GM21619 (cell line): ENCODE measurements at regions not wholly inside any gene's neighbourhood (a gene's known extent, or its start where the extent isn't known, plus 50 kb on each side); places are given as distances from the start of the nearest gene placed in this dataset.
A peak's percentile ranks its signal among the peaks of the same experiment; 100 is the strongest.

Source experiments
- ATAC-seq: cut with Tn5 transposase; IDR thresholded peaks from one replicate; pipeline ENCODE4 v1.9.1; 2021; ENCODE audit not compliant: unreplicated experiment

DNA sequence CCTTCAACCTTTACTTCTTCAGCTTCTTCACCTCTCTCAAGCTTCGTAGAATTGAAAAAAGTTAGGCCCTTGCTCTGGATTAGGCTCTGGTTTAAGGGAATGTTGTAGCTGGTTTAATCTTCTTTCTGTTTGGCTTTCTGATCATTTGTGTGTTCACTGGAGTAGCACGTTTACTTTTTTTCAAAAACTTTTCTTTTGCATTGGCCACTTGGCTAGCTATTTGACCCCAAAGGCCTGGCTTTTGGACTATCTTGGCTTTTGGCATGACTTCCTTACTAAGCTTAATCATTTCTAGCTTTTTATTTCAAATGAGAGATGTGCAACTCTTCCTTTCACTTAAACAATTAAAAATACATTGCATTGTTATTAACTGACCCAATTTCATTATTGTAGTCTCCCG lies 1154.8 kb upstream of the ZEB2 start:
- ATAC-seq, result no peak

DNA sequence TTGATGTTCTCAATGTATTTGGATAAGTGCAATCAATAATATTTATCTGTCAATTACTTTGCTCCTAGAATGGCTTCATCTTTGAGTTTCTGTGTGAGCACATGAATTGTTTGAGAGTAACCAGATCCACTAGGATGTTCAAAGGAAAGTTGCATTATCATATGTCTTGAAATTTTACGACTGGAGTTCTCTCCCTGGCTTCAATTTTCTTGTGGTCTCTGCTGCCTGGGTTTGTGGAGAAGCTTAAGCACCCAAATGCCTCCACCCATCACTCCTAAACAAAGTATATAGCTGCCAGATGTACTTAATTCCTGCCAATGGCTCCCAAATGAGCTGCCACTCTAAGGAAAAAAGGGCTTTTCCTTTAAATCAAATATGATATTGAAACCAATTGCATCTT lies 1149.4 kb upstream of the ZEB2 start:
- no peak for ATAC-seq

DNA sequence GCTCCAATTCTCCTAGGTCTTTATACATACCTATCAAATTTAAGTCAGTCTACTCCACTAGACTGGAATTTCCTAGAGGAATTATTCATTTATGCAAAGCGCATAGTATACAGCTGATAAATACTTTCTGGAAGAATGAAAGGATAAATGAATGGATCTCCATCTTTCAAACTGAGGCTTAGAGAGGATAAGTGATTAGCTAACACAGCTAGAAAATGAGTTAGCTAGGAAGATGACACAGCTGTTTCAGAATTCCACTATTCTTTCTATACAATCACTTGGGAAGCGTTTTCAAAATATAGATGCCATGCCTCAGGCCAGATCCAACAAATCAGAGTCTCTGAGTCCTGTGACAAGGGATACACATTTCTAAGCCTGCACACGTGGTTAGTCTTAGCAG lies 1146.6 kb upstream of the ZEB2 start:
- ATAC-seq, result no peak

DNA sequence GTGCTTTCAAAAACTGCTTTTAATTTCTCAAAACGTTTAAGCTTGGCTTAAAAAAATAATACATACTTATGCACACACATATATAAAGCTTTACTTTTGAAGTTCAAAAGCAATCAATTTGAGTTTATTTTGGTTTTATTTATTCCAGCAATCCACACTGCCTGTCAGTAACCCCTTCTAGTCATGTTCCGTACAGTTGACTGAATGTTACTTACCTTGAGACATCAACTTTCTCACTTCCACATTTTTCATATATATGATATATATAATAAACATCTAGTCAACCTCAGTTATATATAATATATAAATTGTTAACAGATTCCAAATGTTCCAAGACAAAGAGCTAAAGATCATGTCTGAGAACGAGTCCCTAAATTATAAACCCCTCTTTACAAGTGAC lies 1137.3 kb upstream of the ZEB2 start:
- no peak for ATAC-seq

DNA sequence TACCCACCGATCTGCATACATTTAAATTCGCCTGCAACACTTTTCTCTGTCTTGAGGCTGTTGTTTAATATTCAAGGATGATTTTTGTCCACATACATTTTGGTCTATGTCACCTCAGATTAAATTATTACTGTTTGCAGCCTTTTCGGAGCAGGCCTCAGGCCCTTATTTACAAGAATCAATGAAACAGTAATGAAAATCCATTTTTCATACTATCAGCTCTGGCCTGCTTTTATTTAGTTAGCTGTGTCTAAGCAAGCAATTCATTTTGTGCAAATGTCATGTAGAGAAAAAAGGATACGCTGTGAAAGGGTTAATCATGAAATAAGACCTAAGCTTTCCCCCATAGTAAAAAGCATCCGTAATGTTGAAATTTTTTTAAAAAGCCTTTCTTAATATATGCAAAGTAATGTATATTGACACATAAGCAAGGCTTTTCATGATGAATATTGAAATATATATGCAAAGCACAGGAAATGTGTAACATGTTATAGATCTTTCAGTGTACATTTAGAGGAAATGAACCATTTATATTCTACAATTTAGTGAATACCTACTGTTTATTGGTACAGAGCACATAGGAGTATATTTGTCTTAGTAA lies 1135.3 kb upstream of the ZEB2 start:
- no peak for ATAC-seq

DNA sequence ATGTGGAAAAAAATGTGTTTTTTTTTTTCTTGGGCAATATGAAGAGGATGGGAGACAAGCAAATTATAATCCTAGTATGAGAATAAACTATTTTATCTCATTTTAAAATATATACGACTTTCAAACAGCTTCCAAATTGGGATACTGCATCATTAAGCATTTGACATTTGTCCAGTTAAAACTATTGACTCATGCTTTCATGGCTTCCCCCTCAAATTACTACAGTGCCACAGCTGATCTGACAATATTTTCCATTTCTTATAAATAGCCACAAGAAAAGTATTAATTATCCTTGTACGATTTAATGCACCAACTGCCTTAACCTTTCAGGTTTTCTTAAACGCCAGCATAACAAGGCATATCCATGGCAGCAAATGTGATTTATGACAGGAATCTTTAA lies 1134.8 kb upstream of the ZEB2 start:
- ATAC-seq, result no peak

DNA sequence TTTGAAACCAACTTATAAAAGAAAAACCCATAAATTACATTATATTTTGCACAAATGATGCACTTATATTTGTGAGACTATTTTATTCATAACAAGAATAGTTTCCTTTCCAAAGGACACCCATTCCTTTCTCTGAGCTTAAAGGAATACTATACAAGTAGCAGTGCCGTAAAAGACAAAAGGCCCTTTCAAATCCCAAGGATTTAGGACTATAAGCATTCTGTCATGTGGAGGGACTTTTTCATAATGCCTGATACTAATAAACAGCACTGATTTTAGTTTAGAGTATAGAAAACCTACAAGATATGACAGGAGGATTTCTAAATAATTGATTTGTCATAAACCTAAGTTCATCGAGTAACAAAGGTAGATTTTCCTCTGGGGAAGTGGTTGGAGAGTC lies 1134.2 kb upstream of the ZEB2 start:
- no peak for ATAC-seq

DNA sequence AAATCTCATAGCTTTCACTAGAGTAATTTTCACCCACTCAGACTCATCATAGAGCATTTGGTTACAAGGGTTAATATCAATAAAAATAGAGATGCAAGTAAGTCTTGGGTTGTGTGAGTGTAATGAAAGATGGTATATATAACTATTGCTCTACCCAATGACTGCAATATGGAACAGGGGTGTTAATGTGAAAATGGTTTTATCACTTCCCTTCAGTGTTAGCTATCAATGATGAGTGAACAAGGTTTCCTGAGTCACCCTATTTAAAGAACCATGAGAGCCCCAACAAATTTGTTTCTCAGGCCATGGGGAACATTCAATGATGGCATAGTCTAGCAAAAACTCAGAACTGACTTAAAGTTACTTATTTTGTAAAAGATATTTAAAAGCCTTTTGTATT lies 1133.6 kb upstream of the ZEB2 start:
- ATAC-seq, result no peak

DNA sequence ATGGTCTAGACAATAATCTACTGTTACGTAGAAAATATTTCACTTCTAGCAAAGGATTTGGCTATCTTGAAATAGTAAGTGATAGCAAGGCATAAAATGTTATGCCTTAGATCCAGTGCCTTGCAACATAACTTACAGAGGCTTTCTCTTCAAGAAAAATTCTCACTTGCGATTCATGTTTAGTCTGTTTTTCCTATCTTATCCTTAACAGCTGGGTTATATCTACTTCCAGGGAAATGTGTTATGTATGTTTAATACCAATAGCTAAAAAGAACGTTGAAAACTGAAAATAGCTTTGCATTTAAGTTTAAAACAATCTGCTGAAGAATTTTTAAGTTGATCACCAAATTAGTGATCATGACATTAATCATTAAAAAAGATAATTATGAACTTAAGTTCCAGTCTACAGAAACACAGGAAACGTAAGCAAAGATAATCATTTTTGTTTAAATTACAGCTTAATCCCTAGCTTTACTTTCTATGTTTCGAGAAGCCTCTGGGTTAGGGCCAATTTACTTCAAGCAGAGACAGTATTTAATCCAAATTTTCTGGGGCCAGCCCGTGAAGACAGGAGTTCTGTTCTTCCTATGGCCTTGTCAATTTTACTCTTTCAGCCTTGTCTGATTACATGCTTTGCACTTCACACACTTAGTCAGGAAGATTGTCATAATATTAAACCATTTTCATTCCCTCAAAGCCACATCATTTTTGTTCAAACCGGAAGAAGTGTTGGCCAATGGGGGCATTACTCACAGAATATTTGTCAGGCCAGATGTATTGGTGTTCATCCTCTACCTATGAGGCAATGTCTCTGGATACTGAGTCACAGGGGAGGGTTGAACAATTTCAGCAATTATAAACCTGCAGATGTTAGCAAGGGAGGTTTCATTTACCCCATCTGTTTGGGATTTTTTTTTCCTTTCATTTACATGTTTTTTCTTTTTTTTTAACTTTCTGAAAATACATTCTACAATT lies 1132.9 kb upstream of the ZEB2 start:
- no peak for ATAC-seq

DNA sequence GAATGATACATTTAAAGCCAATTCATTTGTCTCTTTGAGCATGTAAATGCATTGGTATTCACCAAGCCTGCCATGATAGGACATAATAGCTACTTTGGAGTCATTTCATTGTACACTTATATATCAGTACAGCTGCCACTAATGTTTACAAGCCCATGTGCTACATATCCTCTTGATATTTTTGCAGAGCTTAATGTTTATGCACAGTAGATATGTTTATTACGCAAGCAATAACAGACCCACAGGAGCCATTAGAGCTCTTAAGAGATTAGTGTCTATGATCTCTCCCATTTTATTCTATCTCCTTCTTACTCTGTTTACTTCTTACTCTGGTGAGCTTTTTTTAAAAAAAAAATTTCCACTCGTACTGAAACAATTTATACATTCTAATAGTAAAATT lies 1132.1 kb upstream of the ZEB2 start:
- no peak for ATAC-seq

DNA sequence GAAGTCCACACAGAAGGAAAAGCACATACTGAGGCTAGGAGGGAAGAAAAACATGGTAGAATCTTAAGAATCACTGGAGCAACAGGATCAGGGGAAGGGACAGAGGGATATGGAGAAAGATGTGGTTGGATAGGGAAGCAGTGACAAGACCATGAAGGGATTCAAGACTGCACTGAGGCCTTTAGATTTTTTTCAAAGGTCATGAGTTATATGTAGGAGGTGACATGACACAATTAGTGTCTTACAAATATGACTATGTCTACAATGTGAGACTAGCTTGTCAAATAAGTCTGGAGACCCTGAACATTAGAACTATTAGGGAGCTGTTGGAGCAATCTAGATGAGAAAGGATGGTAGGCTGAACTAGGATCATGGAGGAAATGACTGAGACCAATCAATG lies 1130.3 kb upstream of the ZEB2 start:
- no peak for ATAC-seq

DNA sequence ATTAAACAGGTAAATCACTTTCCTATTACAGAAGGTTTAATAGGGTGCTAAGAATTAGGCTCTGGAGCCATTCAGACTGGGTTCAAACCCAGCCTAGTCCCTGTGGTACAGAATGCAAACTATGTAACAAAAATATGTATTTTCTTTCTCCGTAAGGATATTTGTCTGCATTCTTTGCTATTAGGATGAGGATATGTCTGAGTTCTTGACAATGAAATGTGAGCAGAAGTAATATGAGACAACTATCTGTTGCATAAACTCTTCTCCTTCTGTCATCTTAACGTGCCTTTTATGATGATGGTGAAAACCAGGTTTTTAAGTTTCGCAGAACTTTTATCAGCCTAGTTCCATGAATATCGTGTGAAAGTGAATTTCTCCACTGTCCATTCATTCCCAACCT lies 1129.1 kb upstream of the ZEB2 start:
- no peak for ATAC-seq

DNA sequence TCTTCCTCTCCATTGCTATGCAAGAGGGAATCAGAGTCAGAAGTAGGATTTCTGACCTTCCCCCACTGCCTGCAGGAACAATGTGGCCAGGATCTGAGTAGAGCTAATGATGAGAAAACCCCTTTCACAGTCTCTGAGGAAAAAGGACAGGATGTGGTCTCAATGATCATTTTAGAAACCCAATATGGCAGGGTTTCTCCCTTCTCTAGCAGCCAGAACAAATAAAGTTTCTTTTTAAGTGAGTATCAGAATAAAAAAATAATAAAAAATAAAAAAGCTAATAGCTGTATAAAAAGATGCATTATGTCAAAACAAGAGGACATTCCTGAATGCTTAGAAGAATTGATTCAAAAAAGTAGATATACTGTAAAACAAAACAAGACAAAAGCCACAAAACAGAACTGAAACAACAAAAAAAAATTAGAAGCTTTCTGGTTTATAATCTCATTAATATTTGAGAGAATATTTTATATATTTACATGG lies 1124.9 kb upstream of the ZEB2 start:
- ATAC-seq, result peak; percentile 100

DNA sequence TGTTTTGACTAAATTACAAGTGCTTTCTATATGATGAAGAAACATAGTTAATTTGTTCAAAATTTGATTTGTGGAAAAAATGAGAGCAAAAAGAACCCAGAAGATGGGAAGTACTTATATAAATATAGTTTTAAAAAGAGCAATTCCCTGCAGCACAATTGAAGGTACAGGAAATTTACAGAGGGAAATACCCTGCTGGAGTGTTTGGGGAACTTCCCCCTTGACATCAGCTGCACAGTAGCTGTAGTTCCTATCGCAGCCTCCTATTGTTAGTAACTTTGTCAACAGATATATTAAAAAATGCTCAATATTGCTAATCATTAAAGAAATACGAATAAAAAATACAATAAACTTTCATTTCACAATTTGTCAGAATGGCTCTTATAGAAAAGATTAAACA lies 1118.8 kb upstream of the ZEB2 start:
- ATAC-seq, result peak; percentile 58

DNA sequence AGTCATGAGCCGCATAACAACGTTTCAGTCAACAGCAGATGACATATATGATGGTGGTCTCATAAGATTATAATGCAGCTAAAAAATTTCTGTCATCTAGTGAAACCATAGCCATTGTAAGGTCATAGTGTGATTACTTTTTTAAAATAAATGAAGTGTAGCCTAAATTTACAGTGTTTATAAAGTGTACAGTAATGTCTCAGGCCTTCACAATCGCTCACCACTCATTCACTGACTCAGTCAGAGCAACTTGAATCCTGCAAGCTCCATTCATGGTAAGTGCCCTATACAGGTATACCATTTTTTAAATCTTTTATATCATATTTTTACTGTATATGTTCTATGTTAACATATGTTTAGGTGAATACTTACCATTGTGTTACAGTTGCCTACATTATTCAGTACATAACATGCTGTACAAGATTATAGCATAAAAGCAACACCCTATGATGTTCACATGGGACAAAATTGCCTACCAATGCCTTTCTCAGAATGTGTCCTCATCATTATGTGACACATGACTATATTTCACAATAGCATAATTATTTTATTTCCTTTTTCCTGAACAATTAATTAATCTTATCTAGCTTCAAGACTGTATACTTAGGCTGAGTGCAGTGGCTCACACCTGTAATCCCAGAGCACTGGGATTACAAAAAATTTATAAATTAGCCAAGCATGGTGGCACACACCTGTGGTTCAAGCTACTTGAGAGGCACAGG lies 1115.9 kb upstream of the ZEB2 start:
- no peak for ATAC-seq

DNA sequence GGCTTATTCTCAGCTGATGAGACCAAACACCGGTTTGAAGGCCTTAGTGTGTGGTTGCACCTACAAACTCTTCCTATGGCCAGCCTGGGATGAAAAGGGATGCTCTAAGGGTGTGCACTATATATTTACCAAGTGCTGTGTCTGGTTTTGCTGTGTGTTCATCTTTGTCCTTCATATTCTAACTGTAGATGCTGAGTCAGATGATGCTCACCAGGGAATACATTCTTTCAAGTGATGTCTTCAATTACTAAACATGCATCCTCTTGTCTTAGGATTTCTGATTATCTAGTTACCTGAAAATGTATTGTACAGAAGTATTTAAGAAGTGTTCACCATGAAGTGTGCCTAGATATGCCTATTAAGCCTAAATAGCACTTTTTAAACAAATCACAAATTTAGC lies 1111.6 kb upstream of the ZEB2 start:
- no peak for ATAC-seq

DNA sequence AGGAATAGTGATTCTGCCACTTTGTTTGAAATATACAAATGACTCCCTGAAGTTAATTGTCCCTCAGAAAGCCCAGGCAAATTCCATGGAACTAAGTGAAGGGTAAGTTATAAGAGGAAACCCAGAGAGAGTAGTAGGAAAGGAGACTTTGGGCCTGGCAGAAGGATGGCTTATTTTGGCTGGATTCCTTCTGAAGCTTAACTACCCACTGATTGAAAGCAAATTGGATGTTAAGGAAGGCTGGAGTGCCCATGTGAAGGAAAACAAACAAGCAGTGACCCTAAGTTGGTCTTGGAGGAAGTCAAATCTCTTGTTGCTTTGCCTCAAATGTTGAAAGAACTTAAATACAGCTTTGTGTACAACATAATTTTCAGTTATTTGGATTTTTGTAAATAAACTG lies 1106.4 kb upstream of the ZEB2 start:
- no peak for ATAC-seq

DNA sequence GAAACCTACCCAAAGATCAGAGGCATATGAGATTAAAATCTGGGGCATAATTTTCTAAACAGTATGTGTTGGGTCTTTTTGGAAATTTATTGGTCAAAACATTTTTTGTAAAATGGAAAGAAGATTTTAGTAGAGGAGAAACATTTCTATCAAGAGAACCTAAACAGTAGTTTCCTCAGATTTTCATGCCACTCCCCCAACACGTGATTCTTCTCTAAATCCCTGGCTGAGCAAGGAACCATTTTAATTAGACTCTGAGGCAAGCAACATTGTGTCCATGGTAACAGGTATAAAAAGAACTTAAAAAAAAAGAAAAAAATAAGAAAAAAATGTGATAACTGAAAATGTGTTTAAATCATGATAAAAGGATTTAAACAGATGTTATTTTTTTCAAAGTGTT lies 1105.2 kb upstream of the ZEB2 start:
- no peak for ATAC-seq

DNA sequence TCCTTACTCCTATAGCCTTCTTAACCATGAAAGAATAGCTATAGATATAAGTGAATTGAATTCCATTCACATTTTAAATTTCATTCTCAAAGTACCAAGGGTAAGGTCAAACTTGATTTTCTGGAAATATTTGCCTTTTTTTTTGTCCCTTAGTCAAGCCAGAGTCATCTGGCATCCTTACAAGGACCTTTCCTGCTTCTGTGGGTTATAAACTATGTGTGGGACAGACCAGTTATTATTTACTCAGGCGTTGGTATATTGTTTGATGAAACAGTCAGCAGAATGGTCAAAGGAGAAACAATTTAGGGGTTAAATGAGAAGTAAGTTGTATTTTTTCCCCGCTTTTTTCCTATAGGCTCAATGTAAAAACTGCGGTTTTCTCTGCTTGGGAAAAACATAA lies 1103.2 kb upstream of the ZEB2 start:
- no peak for ATAC-seq

DNA sequence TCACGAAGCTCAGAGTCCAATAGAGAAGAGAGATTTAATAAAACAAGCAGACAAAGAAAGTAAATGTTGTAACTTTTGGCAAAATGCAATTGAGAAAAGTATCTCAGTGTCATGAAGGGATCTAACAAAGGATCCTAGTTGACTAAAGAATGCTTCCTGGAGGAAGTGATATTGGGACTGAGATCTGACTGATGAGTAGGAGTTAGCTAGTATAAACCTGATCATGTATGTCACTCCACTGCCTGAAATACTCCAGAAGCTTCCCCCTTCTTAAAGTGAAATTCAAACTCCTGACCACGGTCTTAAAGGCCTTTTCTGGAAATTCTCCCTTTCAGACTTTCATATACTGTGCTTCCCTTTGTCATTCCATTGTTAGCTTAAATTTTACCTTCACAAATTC lies 1102.4 kb upstream of the ZEB2 start:
- ATAC-seq, result no peak

DNA sequence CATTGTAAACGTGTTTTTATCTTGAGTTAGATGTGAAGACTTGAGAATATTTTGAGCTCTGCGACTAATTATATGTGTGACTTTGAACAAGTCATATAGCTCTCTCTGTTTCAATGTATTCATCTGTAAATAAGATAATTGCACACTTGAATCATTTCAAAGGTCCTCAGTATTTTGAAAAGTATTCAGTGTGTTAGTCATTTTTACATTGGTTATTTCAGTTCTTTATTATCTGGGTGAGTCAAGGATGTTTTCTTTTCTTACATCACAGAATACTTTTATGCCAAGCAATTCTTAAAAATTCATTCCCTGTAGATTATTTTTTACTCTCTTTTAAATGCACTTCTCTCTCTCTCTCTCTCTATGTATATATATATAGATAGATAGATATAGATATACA lies 1098.0 kb upstream of the ZEB2 start:
- no peak for ATAC-seq

DNA sequence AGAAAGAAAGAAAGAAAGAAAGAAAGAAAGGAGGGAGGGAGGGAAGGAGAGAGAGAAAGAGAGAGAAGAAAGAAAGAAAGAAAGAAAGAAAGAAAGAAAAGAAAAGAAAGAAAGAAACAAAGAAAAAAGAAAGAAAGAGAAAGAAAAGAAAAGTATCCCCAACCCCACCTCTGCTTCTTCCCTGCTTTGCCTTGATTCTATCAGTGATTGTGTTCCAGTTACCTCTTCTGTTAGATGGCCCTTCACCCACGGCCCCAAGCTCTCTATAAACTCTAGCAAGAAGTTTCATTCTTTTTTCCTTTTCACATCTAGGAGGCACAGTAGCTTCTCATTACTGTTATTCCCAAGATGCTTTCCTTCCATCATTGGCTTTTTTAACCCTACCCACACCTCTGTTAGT lies 1097.5 kb upstream of the ZEB2 start:
- ATAC-seq, result no peak
